Activated effector memory CD4-positive, alpha-beta T cell treated with anti-CD3 and anti-CD28 coated beads, Interleukin-2, amount 50 U/mL, for 16 hours (primary cell): ENCODE measurements at regions not wholly inside any gene's neighbourhood (a gene's known extent, or its start where the extent isn't known, plus 50 kb on each side); places are given as distances from the start of the nearest gene placed in this dataset.
"Not testable (repeated sequence)": the region's sequence is repeated elsewhere in the genome, so short reads cannot be mapped to it uniquely, and the experiment has no call there.

Source experiments
- DNase-seq: peaks from one replicate; pipeline ENCODE4 v3.0.0-alpha.2; 2020

DNA sequence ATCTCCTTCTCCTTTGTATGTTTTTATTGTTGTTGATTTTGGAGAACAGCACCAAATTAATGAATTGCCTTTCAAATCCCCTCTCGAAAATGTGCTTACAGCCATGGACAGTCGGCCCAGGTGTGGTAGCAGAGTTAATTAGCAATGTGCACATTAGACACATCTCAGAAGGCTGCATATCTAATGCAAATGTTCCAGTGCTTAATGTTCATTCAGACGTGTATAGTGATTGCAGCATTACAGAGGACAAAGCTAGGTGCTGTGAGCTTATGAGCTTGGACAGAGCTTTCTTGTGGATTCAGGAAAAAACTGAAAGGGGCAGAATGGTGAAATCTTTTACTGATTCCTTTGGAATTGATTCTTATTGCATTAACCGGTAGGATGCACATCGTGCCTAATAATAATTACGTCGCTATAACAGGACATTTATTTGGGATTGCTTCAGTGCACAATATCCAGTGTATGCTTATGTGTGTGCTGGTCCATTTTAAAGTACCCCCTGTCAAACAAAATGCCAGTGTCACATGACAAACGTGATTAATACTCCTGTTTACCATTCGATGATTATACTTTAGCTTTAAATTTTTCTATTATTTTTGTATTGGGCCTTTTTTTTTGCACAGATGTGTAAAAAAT lies 552.9 kb upstream of the EPHA5 start:
- DNase-seq, result no peak

- no peak for DNase-seq
Observed at GRCh38 chr4:66219401-66219800, 549.1 kb upstream of the EPHA5 start.

GRCh38 chr4:66216252-66216651 lies 546.0 kb upstream of the EPHA5 start:
- DNase-seq, result no peak

- DNase-seq, result no peak
Observed at GRCh38 chr4:66212489-66212888, 542.2 kb upstream of the EPHA5 start.

DNA sequence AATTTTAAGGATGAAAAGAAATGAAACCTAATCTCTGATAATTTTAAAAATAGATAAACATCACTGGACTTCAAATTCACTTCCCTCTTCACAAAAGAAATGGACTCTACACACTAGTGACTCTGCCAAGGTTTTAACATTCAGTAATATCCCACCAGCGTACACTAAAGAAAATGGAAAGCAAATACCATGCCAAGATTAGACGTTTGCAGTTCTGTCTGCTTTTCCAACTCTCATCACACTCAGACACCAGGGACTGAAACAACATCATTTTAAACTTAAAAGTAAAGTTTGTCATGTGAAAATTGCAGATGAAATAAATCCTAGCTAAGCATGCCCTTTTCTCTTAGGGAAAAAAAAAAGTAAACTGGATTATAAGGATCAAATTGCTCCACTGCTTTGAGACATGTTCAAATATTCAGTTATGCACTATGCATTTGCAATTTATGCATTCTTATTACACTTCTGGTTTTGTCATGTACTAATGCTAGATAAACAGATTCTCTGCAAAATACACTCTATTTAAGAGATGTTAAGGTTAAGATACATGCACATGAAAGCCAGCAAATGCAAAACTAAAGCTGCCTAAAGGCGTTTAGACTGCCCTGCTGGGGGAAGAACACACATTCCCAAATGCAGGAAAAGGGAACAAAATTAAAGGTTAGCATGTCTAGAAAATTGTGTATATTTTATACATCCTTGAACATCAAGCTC lies 534.4 kb upstream of the EPHA5 start:
- no peak for DNase-seq

GRCh38 chr4:66202870-66203269 lies 532.6 kb upstream of the EPHA5 start:
- DNase-seq, result no peak

DNA sequence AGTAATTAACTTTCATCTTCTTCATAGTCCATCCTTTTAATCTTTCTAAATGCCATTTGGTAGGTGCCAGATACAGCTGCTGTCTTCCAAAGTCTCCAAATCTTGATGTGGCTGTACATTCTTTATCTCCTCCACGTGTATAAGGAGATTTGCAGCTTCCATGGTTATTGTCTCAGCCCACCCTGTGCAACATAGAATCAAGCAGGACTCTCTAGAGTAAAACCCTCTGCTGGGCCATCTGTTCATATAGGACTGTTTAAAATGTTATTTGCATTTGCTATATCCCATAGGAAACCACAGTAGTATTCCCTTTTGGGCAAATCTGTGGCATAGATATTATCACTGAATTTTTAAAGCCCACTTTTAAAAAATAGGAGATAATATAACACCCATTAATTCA lies 527.2 kb upstream of the EPHA5 start:
- DNase-seq, result no peak

DNA sequence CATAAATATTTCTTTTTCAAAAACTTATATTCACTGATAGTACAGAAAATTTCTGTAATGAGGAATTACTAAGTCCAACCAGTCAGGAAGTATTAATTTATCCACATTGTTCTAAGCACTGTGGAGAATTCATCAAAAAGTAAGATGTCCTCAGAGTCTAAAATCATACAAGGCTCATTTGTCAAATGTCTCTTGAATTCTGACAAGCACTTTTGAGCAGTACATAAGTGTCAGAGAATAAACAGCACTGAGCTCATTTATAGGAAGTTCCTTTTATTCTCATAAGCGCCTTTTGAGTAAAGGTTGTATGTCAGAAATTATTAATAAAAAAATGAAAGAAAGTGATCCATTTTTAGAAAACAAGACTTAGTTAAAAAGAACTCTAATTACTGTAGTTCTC lies 523.2 kb upstream of the EPHA5 start:
- no peak for DNase-seq

DNA sequence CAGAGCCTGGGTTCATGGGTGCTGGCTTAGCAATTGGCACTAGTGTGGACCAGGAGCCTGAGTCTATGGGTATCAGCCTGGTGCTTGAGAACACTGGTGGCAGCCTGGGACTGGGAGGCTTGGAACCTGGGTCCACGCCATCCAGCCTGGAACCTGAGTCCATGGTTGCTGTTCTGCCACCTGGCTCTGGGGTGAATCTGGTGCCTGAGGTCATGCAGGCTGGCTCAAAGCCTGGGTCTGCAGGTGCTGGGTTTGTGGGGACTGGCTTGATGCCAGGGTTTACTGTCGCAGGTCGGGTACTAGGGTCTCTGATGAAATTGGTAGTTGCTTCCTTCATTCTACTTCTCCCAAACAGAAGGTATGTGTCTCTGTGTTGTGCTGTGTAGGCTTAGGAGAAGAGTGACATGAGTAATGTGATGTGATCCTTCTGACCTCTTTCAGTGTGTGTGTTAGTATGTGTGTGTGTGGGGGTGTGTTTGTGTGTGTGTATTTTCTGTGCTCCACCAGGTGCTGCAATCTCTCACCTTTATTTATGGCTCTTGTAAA lies 517.0 kb upstream of the EPHA5 start:
- no peak for DNase-seq

GRCh38 chr4:66186095-66186494 lies 515.8 kb upstream of the EPHA5 start:
- no peak for DNase-seq

GRCh38 chr4:66182636-66183035 lies 512.3 kb upstream of the EPHA5 start:
- no peak for DNase-seq

- no peak for DNase-seq
Observed at GRCh38 chr4:66178906-66179305, 508.6 kb upstream of the EPHA5 start.

DNA sequence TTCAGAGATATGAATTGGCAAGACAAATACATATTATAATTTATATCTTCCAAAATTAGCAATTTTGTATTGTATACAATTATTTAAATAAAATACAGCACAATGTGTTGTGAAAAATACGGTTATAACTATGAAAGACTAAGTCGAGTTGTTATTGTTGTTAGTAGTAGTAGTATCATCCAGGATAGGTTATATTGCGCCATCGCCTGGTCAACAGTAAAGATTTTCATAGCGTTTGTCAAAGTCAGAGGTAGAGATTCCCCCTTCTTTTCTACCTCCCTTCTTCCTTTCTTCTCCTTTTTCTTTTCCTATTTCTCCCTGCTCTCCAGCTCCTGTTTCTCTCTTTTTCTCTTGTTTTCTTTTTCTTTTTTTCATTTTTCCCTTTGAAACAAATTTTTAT lies 499.1 kb upstream of the EPHA5 start:
- DNase-seq, result no peak

GRCh38 chr4:66164869-66165268 lies 494.6 kb upstream of the EPHA5 start:
- no peak for DNase-seq

DNA sequence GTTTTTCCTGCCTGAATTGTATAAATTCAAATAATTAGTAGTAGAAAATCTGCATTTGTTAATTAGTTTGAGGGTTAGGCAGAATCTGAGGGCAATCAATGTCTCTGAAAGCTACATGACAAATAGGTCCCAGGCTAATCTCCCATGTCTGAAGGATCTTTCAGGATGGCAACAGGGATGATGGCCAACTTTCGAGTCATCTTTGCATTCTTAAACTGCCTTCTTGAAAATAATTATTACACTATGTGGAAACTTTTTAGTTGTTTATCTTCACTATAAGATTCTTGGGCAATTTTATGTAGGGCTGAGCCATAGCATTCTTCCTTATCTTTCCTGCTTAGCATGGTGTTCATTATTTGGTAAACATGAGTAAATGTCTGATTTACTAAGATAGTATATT lies 490.3 kb upstream of the EPHA5 start:
- DNase-seq, result no peak

DNA sequence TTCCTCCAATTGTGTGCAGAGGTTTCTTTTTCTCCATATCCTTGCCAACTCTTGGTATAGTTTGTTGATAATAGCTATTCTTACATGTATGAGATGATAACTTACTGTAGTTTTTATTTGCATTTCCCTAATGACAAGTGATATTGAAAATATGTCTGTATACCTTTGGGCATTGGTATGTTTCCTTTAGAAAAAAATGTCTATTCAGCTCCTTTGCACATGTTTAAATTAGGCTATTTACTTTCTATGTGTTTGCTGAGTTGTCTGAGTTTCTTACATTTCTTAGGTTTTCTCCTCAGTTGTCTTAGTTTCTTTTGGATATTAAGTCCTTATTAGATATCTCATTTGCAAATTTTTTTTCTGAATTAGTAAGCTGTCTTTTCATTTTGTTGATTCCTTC lies 487.3 kb upstream of the EPHA5 start:
- DNase-seq, result no peak

DNA sequence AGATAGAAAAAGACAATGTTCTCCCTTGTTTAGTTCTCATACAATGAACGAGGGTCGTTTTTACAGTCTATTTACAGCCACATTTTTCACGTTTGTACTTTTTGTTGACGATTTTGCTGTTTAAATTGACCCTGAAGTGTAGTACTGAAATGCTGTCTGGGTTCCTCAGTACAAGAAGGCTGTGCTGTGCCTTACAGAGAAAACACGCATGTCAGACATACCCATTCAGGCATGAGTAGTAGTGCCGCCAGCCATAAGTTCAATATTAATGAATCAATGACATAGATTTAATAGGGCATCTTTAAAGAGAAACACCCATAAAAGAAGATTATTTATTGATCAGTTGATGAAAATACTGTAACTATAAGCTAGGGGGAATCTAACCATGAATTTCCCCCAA lies 459.8 kb upstream of the EPHA5 start:
- DNase-seq, result no peak

- DNase-seq, result no peak
Observed at GRCh38 chr4:66123831-66124413, 453.6 kb upstream of the EPHA5 start.

DNA sequence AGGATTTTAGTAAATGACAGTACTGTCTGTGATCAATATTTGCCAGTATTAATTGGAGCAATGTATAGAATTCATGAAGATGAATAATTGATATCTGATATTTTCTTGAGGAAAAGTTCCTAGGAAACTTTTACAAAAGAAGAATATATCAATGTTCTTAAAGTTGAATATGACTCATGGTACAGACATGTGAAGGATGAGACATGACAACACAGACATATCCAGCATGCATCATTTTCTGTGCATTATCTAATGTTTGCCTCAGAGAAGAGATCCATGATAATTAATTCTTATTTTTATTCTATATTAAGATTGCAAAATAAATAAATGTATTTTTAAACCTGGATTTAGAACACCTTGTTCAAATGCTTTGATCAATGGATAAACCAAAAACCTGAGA lies 452.9 kb upstream of the EPHA5 start:
- DNase-seq, result no peak

DNA sequence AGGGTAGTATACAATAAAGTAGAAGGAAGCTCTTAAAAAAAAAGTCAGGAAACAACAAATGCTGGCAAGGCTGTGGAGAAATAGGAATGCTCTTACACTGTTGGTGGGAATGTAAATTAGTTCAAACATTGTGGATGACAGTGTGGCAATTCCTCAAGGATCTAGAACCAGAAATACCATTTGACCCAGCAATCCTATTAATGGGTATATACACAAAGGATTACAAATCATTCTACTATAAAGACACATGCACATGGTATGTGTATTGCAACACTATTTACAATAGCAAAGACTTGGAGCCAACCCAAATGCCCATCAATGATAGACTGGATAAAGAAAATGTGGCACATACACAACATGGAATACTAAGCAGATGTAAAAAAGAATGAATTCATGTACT lies 444.9 kb upstream of the EPHA5 start:
- not testable (repeated sequence) for DNase-seq

- DNase-seq, result no peak
Observed at GRCh38 chr4:66108898-66109297, 438.6 kb upstream of the EPHA5 start.

- DNase-seq, result no peak
Observed at GRCh38 chr4:66097218-66097617, 426.9 kb upstream of the EPHA5 start.

DNA sequence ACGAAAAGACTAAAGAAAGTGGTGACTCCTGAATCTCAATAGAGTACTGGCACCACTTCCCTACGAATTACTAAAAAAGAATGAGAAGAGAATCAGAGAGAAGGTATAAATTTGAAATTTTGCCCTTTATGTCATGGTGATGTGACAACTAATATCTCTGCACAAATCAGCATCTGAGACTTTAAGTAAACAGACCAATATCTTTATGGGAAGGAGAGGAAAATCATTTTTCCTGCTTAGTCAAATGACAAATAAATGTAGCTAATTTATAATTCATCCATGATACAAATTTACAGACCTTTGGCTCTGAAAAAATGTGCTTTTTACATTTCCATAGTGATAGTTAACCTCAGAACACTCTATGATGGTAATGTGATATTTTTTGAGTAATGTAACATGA lies 424.8 kb upstream of the EPHA5 start:
- DNase-seq, result no peak

GRCh38 chr4:66094070-66094469 lies 423.8 kb upstream of the EPHA5 start:
- DNase-seq, result no peak
